Endothelial cell of umbilical vein (primary cell): ENCODE measurements at regions not wholly inside any gene's neighbourhood (a gene's known extent, or its start where the extent isn't known, plus 50 kb on each side); places are given as distances from the start of the nearest gene placed in this dataset.

Source experiments
- BruUV-seq: library from RNA; stranded (reverse); fragments of 400-500 nt; replicated peaks from 2 replicates; lab custom pipeline; 2021; lab: Mats Ljungman, UMichigan
- CTCF ChIA-PET: fragments of 300-600, 350-600 bp; sonication (Branson Sonifier 250); formaldehyde crosslinking; loops from one replicate; lab custom pipeline; 2021; ENCODE audit warnings: antibody characterized with exemption, inconsistent platforms; lab: Charles Lee
- POLR2A ChIA-PET: fragments of 300-600, 350-600 bp; sonication (Branson Sonifier 250); formaldehyde crosslinking; loops from one replicate; lab custom pipeline; 2021; ENCODE audit warnings: antibody characterized with exemption, inconsistent platforms; lab: Charles Lee
- DNase-seq: peaks from one replicate; pipeline ENCODE4 v3.0.0-alpha.2; 2011; ENCODE audit warnings: low read depth, low spot score
- FAIRE-seq: peaks from 2 replicates; lab custom pipeline; 2011; peaks lifted over from hg19 to GRCh38; lab: Jason Lieb, UNC
- H2AFZ ChIP-seq: 2 replicates; pipeline ENCODE4 v1.6.0; 2012; ENCODE audit warnings: low read depth, low read length, control low read depth, inconsistent platforms
- H3K27ac ChIP-seq: 2 replicates; pipeline ENCODE4 v1.5.1; 2011; ENCODE audit warnings: low read depth, mild to moderate bottlenecking, control low read depth, low read length, moderate library complexity; ENCODE audit not compliant: insufficient read depth
- H3K27me3 ChIP-seq, 2 experiments: 2 replicates each; pipeline versions ENCODE4 v1.6.0 to v1.6.1; 2011; ENCODE audit warnings: low read length in 2 of 2, mixed read lengths in 1 of 2; ENCODE audit not compliant: control insufficient read depth in 2 of 2, insufficient read depth in 2 of 2
- H3K36me3 ChIP-seq, 2 experiments: 2 replicates in 1 of 2; 3 replicates in 1 of 2; pipeline ENCODE4 v1.5.1; 2011; ENCODE audit warnings: low read length in 2 of 2, mild to moderate bottlenecking in 1 of 2, moderate library complexity in 1 of 2; ENCODE audit not compliant: control insufficient read depth in 2 of 2, insufficient read depth in 2 of 2; ENCODE audit errors: extremely low read depth in 1 of 2
- H3K4me1 ChIP-seq: 3 replicates; pipeline ENCODE4 v1.5.1; 2011; ENCODE audit warnings: mild to moderate bottlenecking, low read length; ENCODE audit not compliant: control insufficient read depth, insufficient read depth; ENCODE audit errors: extremely low read depth
- H3K4me2 ChIP-seq: 2 replicates; pipeline ENCODE4 v1.6.1; 2011; ENCODE audit warnings: low read length, control low read depth, mixed read lengths; ENCODE audit not compliant: insufficient read depth
- H3K4me3 ChIP-seq, 3 experiments: fragments of 200-600 bp in 1 of 3; sonication (generic), shearing (Covaris generic) in 1 of 3; replicated peaks in 1 of 3; 2 replicates each; pipeline ENCODE4 v1.5.1; 2011 to 2016; ENCODE audit warnings: control low read depth in 3 of 3, low read length in 3 of 3, mild to moderate bottlenecking in 2 of 3, inconsistent platforms in 1 of 3, low read depth in 1 of 3, moderate library complexity in 1 of 3; ENCODE audit not compliant: insufficient read depth in 1 of 3
- H3K79me2 ChIP-seq: 2 replicates; pipeline ENCODE4 v1.6.0; 2012; ENCODE audit warnings: low read length, inconsistent platforms; ENCODE audit not compliant: control insufficient read depth, insufficient read depth
- H3K9ac ChIP-seq: replicated peaks from 2 replicates; pipeline ENCODE3; 2011; ENCODE audit warnings: low read length, control low read depth; ENCODE audit not compliant: insufficient read depth; ENCODE audit errors: extremely low read depth
- H3K9me1 ChIP-seq: replicated peaks from 3 replicates; pipeline ENCODE4 v1.6.0; 2011; ENCODE audit warnings: mild to moderate bottlenecking, low read length; ENCODE audit not compliant: control insufficient read depth, insufficient read depth; ENCODE audit errors: extremely low read depth
- H3K9me3 ChIP-seq: replicated peaks from 2 replicates; pipeline ENCODE4 v1.5.1; 2012; ENCODE audit warnings: low read length, inconsistent platforms; ENCODE audit not compliant: control insufficient read depth, insufficient read depth
- H4K20me1 ChIP-seq: replicated peaks from 2 replicates; pipeline ENCODE3; 2011; ENCODE audit warnings: mild to moderate bottlenecking, low read length; ENCODE audit not compliant: control insufficient read depth, insufficient read depth; ENCODE audit errors: extremely low read depth
- CTCF ChIP-seq, 2 donors: IDR thresholded peaks; 1 replicate in 1 of 2; 2 replicates in 1 of 2; pipeline ENCODE4 v1.5.1; 2011; ENCODE audit warnings: low read length in 2 of 2, mild to moderate bottlenecking in 2 of 2, moderate library complexity in 2 of 2, control low read depth in 1 of 2, inconsistent platforms in 1 of 2, low read depth in 1 of 2; ENCODE audit not compliant: insufficient read depth in 1 of 2; ENCODE audit errors: extremely low read depth in 1 of 2
- EZH2 ChIP-seq: IDR thresholded peaks from 2 replicates; pipeline ENCODE4 v1.6.1; 2012; ENCODE audit warnings: borderline replicate concordance, low read depth, mild to moderate bottlenecking, moderate library complexity, low read length, inconsistent platforms; ENCODE audit not compliant: severe bottlenecking
- GATA2 ChIP-seq: IDR thresholded peaks from 2 replicates; pipeline ENCODE4 v1.7.0; 2011; ENCODE audit warnings: low read depth, mild to moderate bottlenecking, moderate library complexity, mixed read lengths, low read length; ENCODE audit not compliant: insufficient read length, insufficient read depth
- JUN ChIP-seq: IDR thresholded peaks from 2 replicates; pipeline ENCODE4 v1.6.1; 2011; ENCODE audit warnings: borderline replicate concordance, low read depth; ENCODE audit not compliant: insufficient read length, insufficient read depth
- MYC ChIP-seq: IDR thresholded peaks from one replicate; pipeline ENCODE4 v1.6.1; 2011; ENCODE audit warnings: mild to moderate bottlenecking, low read depth, low read length
- POLR2AphosphoS5 ChIP-seq: IDR thresholded peaks from 2 replicates; pipeline ENCODE4 v1.6.1; 2012; ENCODE audit warnings: low read depth, mild to moderate bottlenecking, control low read depth, low read length, moderate library complexity; ENCODE audit not compliant: insufficient read depth
- dilution Hi-C: fragments of 300-500 bp; cut with MboI; formaldehyde crosslinking; loops from one replicate; pipeline ENCODE4 v1.15.0; 2019; ENCODE audit warnings: low sequenced_read_pairs; ENCODE audit not compliant: extremely low pct_ligation_motif_present
- intact Hi-C: fragments of 100-400 bp; cut with micrococcal nuclease; formaldehyde crosslinking; loops from one replicate; pipeline ENCODE4 v1.10.0; 2022

DNA sequence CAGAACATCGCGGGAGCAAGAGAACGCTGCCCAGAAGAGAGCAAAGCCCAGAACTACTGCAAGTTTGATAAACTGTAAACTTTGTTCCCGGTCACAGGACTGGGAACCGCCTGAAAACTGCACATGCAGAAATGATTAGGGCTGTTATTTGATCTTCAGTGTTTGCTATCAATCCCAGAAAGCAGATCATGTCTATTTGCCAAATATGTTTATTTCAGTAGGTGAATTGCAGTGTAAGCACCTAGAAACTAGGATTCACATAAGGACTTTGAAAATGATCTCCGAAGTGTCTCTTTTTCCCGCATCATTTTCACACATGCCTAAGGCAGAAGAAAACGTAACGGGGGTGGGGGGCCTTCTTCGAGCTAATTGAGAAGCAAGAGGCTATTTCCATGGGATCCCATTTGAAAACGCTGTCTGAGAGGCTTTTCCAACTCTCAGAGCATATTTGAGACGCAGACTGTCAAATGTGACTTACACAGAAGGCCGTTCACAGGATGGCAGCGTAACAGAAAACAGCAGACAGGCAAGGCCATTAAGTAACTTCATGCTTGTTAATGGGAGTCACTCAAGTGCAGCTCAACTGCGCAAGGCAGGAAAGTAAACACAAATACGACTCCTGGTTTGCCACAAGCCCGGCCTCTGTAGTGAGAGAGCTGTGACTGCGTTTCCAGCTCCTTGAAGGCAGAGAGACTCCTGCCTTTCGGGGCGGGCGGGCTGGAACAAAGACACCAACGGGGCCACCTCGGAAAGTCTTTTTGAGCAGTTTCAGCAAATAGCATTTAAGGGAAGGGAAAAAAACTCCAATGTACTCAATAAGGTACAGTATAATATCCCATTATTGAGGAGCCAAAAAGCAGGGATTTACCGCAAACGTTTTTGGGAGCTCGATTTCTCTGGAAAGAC lies 144.7 kb upstream of the ZNF217 start:
- dilution Hi-C loops, result no loop called here
- Histone ChIP-seq H2AFZ (no peak overlapping the region), H4K20me1 (no peaks in the 10 kb centered on the region), H3K4me1 (peaks cover 11% of the 10 kb centered on the region), H3K27me3 (peaks cover 2 to 7% of the 10 kb centered on the region in 2 experiments), H3K79me2 (no peaks in the 10 kb centered on the region), H3K36me3 (no peaks in the 10 kb centered on the region), H3K9me1 (no peaks in the 10 kb centered on the region), H3K4me2 (no peak overlapping the region), H3K4me3 (no peak overlapping the region), H3K9ac (no peak overlapping the region), H3K9me3 (no peaks in the 10 kb centered on the region), H3K27ac (no peak overlapping the region)
- intact Hi-C loops, result loop anchor here (5.0 kb wide), 3 partner anchors 54 to 146 kb away; partner anchors contain the start of gene ZNF217
- FAIRE-seq, result no peak
- BruUV-seq, result no TSS peak
- DNase-seq, result no peak
- ChIA-PET CTCF (interaction anchor here (0.8 to 1.8 kb wide), 3 partner anchors 15 to 178 kb away, joined by 4 to 7 read pairs (median 4); no protein-coding TSS in a partner anchor), POLR2A (no interaction called here)
- no peak for TF ChIP-seq MYC
- TF ChIP-seq CTCF (IDR thresholded peaks at IDR 0.05; ENCODE audit: extremely low read depth in 1 of 2, insufficient read depth in 1 of 2, low read depth in 1 of 2, low read length in 2 of 2), result no peak
- TF ChIP-seq GATA2, result no peak
- TF ChIP-seq JUN, result no peak
- no peak for TF ChIP-seq POLR2AphosphoS5
- no peak for TF ChIP-seq EZH2
